COLO668 (cell line): ENCODE measurements at regions not wholly inside any gene's neighbourhood (a gene's known extent, or its start where the extent isn't known, plus 50 kb on each side); places are given as distances from the start of the nearest gene placed in this dataset.

Experiments
- DNase-seq: peaks from one replicate; lab custom pipeline; 2025; ENCODE audit not compliant: unreplicated experiment; lab: John Stamatoyannopoulos, UW

DNA sequence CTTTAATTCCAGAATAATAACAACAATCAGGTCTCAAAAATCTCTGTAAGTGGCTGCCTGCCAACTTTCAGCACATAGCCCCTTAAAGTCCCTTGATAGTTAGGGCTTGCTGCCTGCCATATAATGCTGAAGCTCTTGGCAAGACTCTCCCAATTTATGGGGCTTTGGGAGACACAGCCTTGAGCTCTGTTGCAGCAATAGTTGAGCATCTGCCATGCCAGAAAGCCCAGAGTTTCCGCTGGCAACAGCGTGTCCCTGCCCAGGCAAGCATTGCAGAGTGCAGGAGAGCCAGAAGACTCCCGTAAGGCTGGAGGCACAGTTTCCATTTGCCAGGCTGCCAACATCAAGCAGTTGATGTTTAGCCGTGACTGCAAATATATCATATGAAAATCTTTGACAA lies 678.5 kb upstream of the NUDT12 start:
- no peak for DNase-seq

GRCh38 chr5:104237586-104237985 lies 675.0 kb upstream of the NUDT12 start:
- DNase-seq = no peak

GRCh38 chr5:104223885-104224773 lies 661.5 kb upstream of the NUDT12 start:
- DNase-seq = no peak

- no peak for DNase-seq
Observed at GRCh38 chr5:104218200-104218599, 655.6 kb upstream of the NUDT12 start.

- DNase-seq = no peak
Observed at GRCh38 chr5:104213216-104213615, 650.6 kb upstream of the NUDT12 start.

- DNase-seq = no peak
Observed at GRCh38 chr5:104199771-104200170, 637.2 kb upstream of the NUDT12 start.

DNA sequence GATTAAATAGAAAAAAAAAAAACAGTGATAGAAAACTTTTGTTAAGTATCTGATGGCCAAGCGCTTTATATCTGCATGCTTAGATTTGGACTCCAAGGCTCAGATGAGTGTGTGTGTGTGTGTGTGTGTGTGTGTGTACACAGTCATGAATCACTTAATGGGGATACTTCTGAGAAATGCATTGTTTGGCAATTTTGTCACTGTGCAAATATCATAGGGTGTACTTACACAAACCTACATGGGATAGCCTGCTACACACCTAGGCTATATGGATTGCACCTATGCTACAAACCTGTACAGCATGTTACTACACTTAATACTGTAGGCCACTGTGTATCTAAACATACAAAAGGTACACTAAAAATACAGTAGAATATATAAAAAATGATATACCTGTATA lies 635.6 kb upstream of the NUDT12 start:
- DNase-seq = no peak

DNA sequence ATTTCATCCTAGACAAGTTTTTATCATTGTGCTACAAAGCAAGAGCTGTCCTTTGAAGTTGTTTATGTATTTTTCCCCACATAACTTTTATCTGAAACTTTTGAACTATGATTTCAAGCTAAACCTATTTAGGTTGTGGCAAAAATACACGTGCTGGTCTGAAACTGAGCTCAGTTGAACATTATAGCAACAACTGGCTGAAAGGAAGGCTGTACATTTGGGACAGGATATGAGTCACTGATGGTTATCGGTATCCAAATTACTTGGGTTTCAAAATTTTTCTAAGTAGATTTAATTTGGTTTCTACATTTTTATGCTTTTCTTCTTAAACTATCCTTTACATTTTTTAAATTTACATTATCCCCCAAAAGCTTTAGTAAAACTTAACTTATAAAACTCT lies 627.3 kb upstream of the NUDT12 start:
- DNase-seq = no peak

- DNase-seq = no peak
Observed at GRCh38 chr5:104189031-104189430, 626.4 kb upstream of the NUDT12 start.

DNA sequence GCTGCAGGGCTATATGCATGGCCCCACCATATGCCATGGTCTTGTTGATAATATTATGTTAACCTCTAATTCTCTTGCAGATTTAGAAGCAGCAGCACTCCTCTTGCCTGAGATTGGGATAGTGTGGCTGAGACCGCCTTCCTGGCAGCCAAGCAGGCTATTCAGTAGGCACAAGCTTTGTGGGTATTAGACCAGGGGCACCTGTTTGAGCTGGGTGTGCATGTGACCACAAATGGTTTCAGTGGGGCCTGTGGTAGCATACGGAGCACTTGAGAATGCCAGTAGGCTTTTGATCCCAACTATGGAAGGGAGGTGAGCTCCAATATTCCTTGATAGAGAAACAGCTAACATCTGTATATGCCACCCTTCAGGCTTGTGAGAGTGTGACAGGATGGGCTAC lies 625.1 kb upstream of the NUDT12 start:
- DNase-seq = no peak

- no peak for DNase-seq
Observed at GRCh38 chr5:104186510-104186909, 623.9 kb upstream of the NUDT12 start.

DNA sequence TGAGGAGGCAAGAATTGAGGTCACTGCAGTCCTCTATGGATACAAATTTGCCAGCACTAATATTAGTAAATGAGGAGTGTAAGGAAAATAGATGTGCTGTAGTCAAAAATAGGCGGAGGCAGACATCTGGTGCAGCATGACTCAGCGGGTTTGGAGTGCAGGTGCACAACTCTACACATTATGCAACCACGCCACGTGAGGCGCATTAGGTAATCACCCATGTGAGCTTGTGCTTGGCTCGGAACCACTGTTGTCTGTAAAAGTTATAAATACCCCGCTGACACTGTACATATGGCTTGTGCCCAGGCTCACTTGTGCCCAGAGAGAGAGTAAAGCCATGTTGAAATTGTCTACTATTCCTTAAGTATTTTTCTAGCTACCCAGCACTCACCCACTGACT lies 623.5 kb upstream of the NUDT12 start:
- peak; percentile 8 for DNase-seq

- no peak for DNase-seq
Observed at GRCh38 chr5:104184264-104184663, 621.7 kb upstream of the NUDT12 start.

DNA sequence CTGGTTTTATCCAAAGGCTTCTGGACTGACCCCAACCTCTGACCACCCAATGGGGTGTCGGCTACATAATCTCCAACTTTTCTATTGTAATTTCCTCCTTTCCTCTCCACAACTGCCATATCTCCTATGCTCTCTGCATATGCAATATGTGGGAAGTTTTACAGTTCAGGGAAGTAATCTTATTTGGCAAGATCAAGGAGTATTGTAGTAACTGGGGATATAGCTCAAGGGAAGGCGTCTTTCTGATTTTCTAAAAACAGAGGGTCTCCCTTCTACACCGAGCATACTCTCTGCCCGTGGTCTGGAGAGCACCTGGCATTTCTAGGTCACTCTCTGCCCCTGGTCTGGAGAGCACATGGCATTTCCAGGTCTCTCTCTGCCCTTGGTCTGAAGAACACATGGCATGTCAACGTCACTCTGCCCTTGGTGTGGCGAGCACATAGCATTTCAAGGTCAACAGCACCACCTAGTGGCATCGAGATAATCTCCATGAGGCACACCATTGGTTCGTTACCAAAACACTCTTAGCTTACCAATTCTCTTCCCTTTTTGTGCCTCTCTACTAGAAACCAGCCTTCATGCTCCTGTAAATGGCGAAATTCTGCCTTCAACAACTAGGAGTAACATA lies 616.4 kb upstream of the NUDT12 start:
- DNase-seq = peak; percentile 7

GRCh38 chr5:104178066-104178465 lies 615.5 kb upstream of the NUDT12 start:
- no peak for DNase-seq

GRCh38 chr5:104177651-104178050 lies 615.1 kb upstream of the NUDT12 start:
- DNase-seq = no peak

- no peak for DNase-seq
Observed at GRCh38 chr5:104172976-104173375, 610.4 kb upstream of the NUDT12 start.

DNA sequence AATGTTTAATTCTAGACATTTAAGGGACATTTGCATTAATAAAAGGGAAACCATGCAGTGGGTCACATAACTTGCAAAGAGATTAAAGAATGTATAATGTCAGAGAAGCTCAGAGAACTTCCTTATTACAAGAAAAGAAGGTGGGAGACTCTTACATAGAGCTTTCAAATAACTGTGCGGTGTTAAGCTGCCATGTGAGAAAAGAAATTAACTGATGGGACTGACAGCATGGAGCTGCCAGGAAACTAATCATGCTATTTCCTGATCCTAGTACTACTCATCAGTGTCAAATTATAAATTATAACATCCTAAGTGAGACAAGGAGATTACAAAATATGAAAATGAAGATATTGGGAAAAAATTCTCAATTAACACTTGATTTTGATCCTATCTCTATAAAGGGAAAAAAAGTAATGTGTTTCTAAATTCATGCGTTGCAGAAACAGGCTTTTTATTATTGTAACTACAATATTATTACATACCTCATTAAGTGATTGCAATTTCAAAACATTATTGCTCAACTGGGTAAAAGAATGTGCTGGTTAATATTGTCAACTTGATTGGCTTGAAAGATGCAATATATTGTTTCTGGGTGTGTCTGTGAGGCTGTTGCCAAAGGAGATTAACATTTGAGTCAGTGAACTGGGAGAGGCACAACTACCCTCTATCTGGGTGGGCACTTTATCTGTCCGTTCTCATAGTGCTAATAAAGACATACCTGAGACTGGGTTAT lies 609.5 kb upstream of the NUDT12 start:
- DNase-seq = no peak

DNA sequence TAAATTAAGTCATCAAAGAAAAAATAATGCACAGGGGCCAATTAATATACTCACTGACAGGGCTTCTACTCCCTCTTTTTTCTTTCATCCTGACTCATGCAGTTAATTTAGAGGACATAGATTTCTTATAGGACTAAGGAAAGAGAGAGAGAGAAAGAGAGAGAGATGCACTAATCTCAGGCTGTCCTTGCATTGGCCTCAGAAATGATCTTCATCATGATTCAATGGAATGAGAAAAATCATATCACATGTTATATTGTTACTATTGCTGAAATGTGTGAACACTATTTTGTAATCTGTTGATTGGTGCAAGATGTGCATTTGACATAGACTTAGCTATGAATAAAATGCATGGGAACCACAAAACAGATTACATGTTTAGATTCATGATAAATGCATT lies 608.3 kb upstream of the NUDT12 start:
- DNase-seq = no peak

DNA sequence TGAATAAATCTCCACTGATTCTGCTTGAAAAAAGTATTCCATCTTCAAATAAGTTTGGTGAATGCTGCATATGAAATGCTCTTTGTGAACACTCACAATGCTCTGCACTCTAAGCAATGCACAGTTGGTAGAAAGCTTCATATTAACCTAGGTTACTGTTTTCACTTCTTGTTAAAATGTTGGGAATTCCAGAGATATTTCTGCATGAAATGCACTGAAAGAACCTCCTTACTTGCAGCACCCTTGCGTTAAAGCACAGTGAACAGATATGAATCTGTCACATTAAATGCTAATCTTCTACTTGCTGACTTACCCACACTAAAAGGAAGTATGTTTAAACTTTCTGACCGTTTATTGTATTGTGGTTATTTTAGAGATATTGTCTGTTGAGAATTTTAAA lies 584.1 kb upstream of the NUDT12 start:
- DNase-seq = no peak

GRCh38 chr5:104139840-104140239 lies 577.3 kb upstream of the NUDT12 start:
- DNase-seq = no peak

DNA sequence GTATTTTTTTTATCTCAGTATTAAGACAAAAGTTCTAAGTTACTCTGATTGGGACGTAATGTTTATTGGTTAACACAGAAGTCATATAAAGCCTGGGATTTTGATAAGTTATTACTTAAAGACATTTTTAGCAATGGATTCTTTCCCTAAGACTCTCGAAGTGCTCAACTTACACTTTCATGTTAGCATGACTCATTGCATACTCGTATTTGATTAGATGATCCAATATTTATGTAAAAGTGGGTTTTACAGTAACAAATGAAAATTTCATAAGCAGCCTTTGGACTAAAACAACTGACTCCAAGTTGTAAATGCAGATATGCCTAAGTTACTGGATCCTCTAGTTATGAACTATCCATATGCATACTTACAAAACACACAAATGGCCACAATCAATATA lies 567.7 kb upstream of the NUDT12 start:
- no peak for DNase-seq
